Loucy (cell line): ENCODE measurements at regions not wholly inside any gene's neighbourhood (a gene's known extent, or its start where the extent isn't known, plus 50 kb on each side); places are given as distances from the start of the nearest gene placed in this dataset.

Experiments used
- CTCF ChIP-seq: fragments of 200-600 bp; sonication (generic); conservative IDR thresholded peaks from 2 replicates; pipeline ENCODE4 v1.5.1; 2014; ENCODE audit warnings: mild to moderate bottlenecking, antibody characterized with exemption, low read length
- EZH2phosphoT487 ChIP-seq: fragments of 200-600 bp; IDR thresholded peaks from 2 replicates; pipeline ENCODE4 v1.6.1; 2018; ENCODE audit warnings: antibody characterized with exemption, mild to moderate bottlenecking, moderate library complexity, borderline replicate concordance

GRCh38 chr10:5288359-5288758, 76.4 kb upstream of the UCN3 start:
- no peak for TF ChIP-seq CTCF
- no peak for TF ChIP-seq EZH2phosphoT487
